ENCODE measurements at regions not wholly inside any gene's neighbourhood (a gene's known extent, or its start where the extent isn't known, plus 50 kb on each side); places are given as distances from the start of the nearest gene placed in this dataset.

- ATAC-seq (ENCODE audit: low read depth in 2 of 2), result no peak
- no peak overlapping the region for H3K4me3 ChIP-seq (ENCODE audit: low read depth, low read length)
- H3K4me1 Mint-ChIP-seq, result no peaks in the 10 kb centered on the region
- no peak overlapping the region for H3K27ac Mint-ChIP-seq
- H3K4me1 ChIP-seq (ENCODE audit: control insufficient read depth, insufficient read depth, low read length, poor library complexity, severe bottlenecking), result no peaks in the 10 kb centered on the region
- H3K4me3 Mint-ChIP-seq, result no peak overlapping the region
- peaks cover 5% of the 10 kb centered on the region for H3K27me3 Mint-ChIP-seq
- H3K27me3 ChIP-seq (ENCODE audit: control insufficient read depth, insufficient read depth, low read length), result no peaks in the 10 kb centered on the region
- H3K27ac ChIP-seq (ENCODE audit: insufficient read depth, low read length, poor library complexity, severe bottlenecking), result no peak overlapping the region
- H3K36me3 Mint-ChIP-seq, result no peaks in the 10 kb centered on the region
- H3K9me3 ChIP-seq (ENCODE audit: control insufficient read depth in 2 of 2, low read length in 2 of 2), result no peaks in the 10 kb centered on the region
- no peaks in the 10 kb centered on the region for H3K36me3 ChIP-seq (ENCODE audit: control insufficient read depth, insufficient read depth, low read length)
- peaks cover 0 to 10% (median 6%) of the 10 kb centered on the region in 7 donors for H3K9me3 Mint-ChIP-seq
- no peak for DNase-seq
These were observed 529.7 kb upstream of the ZNF608 start for GRCh38 chr5:125276096-125276495.

GRCh38 chr5:125277494-125278154 is 531.2 kb upstream of the ZNF608 start:
- Histone ChIP-seq H3K27me3 (ENCODE audit: control insufficient read depth, insufficient read depth, low read length) (no peaks in the 10 kb centered on the region), H3K36me3 (ENCODE audit: control insufficient read depth, insufficient read depth, low read length) (no peaks in the 10 kb centered on the region), H3K9me3 (ENCODE audit: control insufficient read depth in 2 of 2, low read length in 2 of 2) (no peaks in the 10 kb centered on the region), H3K27ac (ENCODE audit: insufficient read depth, low read length, poor library complexity, severe bottlenecking) (no peak overlapping the region), H3K4me1 (ENCODE audit: control insufficient read depth, insufficient read depth, low read length, poor library complexity, severe bottlenecking) (no peaks in the 10 kb centered on the region), H3K4me3 (ENCODE audit: low read depth, low read length) (no peak overlapping the region)
- ATAC-seq (ENCODE audit: low read depth in 2 of 2) (no peak), DNase-seq (no peak)
- H3K27me3 Mint-ChIP-seq, result no peaks in the 10 kb centered on the region
- H3K4me1 Mint-ChIP-seq, result no peaks in the 10 kb centered on the region
- H3K9me3 Mint-ChIP-seq, result peaks cover 0 to 10% (median 6%) of the 10 kb centered on the region in 7 donors
- no peak overlapping the region for H3K27ac Mint-ChIP-seq
- no peaks in the 10 kb centered on the region for H3K36me3 Mint-ChIP-seq
- H3K4me3 Mint-ChIP-seq, result no peak overlapping the region

- H3K9me3 Mint-ChIP-seq, result peaks cover 0 to 8% (median 2%) of the 10 kb centered on the region in 7 donors
- no peaks in the 10 kb centered on the region for H3K36me3 ChIP-seq (ENCODE audit: control insufficient read depth, insufficient read depth, low read length)
- no peaks in the 10 kb centered on the region for H3K4me1 ChIP-seq (ENCODE audit: control insufficient read depth, insufficient read depth, low read length, poor library complexity, severe bottlenecking)
- H3K4me1 Mint-ChIP-seq, result no peaks in the 10 kb centered on the region
- H3K27ac Mint-ChIP-seq, result no peak overlapping the region
- no peak for ATAC-seq (ENCODE audit: low read depth in 2 of 2)
- no peaks in the 10 kb centered on the region for H3K36me3 Mint-ChIP-seq
- no peaks in the 10 kb centered on the region for H3K27me3 Mint-ChIP-seq
- no peaks in the 10 kb centered on the region for H3K27me3 ChIP-seq (ENCODE audit: control insufficient read depth, insufficient read depth, low read length)
- H3K4me3 ChIP-seq (ENCODE audit: low read depth, low read length), result no peak overlapping the region
- DNase-seq, result no peak
- no peak overlapping the region for H3K27ac ChIP-seq (ENCODE audit: insufficient read depth, low read length, poor library complexity, severe bottlenecking)
- no peaks in the 10 kb centered on the region for H3K9me3 ChIP-seq (ENCODE audit: control insufficient read depth in 2 of 2, low read length in 2 of 2)
- no peak overlapping the region for H3K4me3 Mint-ChIP-seq
These were observed 532.3 kb upstream of the ZNF608 start for GRCh38 chr5:125278711-125279110.

- Histone ChIP-seq H3K36me3 (ENCODE audit: control insufficient read depth, insufficient read depth, low read length) (no peaks in the 10 kb centered on the region), H3K4me1 (ENCODE audit: control insufficient read depth, insufficient read depth, low read length, poor library complexity, severe bottlenecking) (no peaks in the 10 kb centered on the region), H3K9me3 (ENCODE audit: control insufficient read depth in 2 of 2, low read length in 2 of 2) (no peaks in the 10 kb centered on the region), H3K4me3 (ENCODE audit: low read depth, low read length) (no peak overlapping the region), H3K27ac (ENCODE audit: insufficient read depth, low read length, poor library complexity, severe bottlenecking) (no peak overlapping the region), H3K27me3 (ENCODE audit: control insufficient read depth, insufficient read depth, low read length) (no peaks in the 10 kb centered on the region)
- DNase-seq (no peak), ATAC-seq (ENCODE audit: low read depth in 2 of 2) (no peak)
- no peak overlapping the region for H3K27ac Mint-ChIP-seq
- peaks cover 0 to 12% (median 2%) of the 10 kb centered on the region in 7 donors for H3K9me3 Mint-ChIP-seq
- H3K27me3 Mint-ChIP-seq, result no peaks in the 10 kb centered on the region
- no peaks in the 10 kb centered on the region for H3K36me3 Mint-ChIP-seq
- H3K4me3 Mint-ChIP-seq, result no peak overlapping the region
- H3K4me1 Mint-ChIP-seq, result no peaks in the 10 kb centered on the region
These were observed 535.2 kb upstream of the ZNF608 start for GRCh38 chr5:125281667-125282066.

- no peaks in the 10 kb centered on the region for H3K27me3 ChIP-seq (ENCODE audit: control insufficient read depth, insufficient read depth, low read length)
- no peak for ATAC-seq (ENCODE audit: low read depth in 2 of 2)
- no peak overlapping the region for H3K27ac Mint-ChIP-seq
- no peaks in the 10 kb centered on the region for H3K4me1 Mint-ChIP-seq
- H3K4me3 Mint-ChIP-seq, result no peak overlapping the region
- no peaks in the 10 kb centered on the region for H3K27me3 Mint-ChIP-seq
- H3K27ac ChIP-seq (ENCODE audit: insufficient read depth, low read length, poor library complexity, severe bottlenecking), result no peak overlapping the region
- H3K36me3 ChIP-seq (ENCODE audit: control insufficient read depth, insufficient read depth, low read length), result no peaks in the 10 kb centered on the region
- H3K9me3 Mint-ChIP-seq, result peaks cover 0 to 12% (median 2%) of the 10 kb centered on the region in 7 donors
- no peak overlapping the region for H3K4me3 ChIP-seq (ENCODE audit: low read depth, low read length)
- no peaks in the 10 kb centered on the region for H3K36me3 Mint-ChIP-seq
- no peak for DNase-seq
- H3K9me3 ChIP-seq (ENCODE audit: control insufficient read depth in 2 of 2, low read length in 2 of 2), result no peaks in the 10 kb centered on the region
- no peaks in the 10 kb centered on the region for H3K4me1 ChIP-seq (ENCODE audit: control insufficient read depth, insufficient read depth, low read length, poor library complexity, severe bottlenecking)
These were observed 536.9 kb upstream of the ZNF608 start for GRCh38 chr5:125283372-125283771.

GRCh38 chr5:125286271-125286670 is 539.8 kb upstream of the ZNF608 start:
- no peaks in the 10 kb centered on the region for H3K9me3 ChIP-seq (ENCODE audit: control insufficient read depth in 2 of 2, low read length in 2 of 2)
- no peak overlapping the region for H3K27ac ChIP-seq (ENCODE audit: insufficient read depth, low read length, poor library complexity, severe bottlenecking)
- Mint-ChIP-seq H3K4me3 (no peak overlapping the region), H3K4me1 (no peaks in the 10 kb centered on the region), H3K9me3 (peaks cover 0 to 8% (median 1%) of the 10 kb centered on the region in 7 donors), H3K27ac (no peak overlapping the region), H3K27me3 (no peaks in the 10 kb centered on the region), H3K36me3 (no peaks in the 10 kb centered on the region)
- no peak for ATAC-seq (ENCODE audit: low read depth in 2 of 2)
- no peak overlapping the region for H3K4me3 ChIP-seq (ENCODE audit: low read depth, low read length)
- no peak for DNase-seq
- no peaks in the 10 kb centered on the region for H3K36me3 ChIP-seq (ENCODE audit: control insufficient read depth, insufficient read depth, low read length)
- H3K4me1 ChIP-seq (ENCODE audit: control insufficient read depth, insufficient read depth, low read length, poor library complexity, severe bottlenecking), result no peaks in the 10 kb centered on the region
- H3K27me3 ChIP-seq (ENCODE audit: control insufficient read depth, insufficient read depth, low read length), result no peaks in the 10 kb centered on the region

GRCh38 chr5:125289606-125290005 is 543.2 kb upstream of the ZNF608 start:
- no peaks in the 10 kb centered on the region for H3K9me3 ChIP-seq (ENCODE audit: control insufficient read depth in 2 of 2, low read length in 2 of 2)
- no peak for DNase-seq
- H3K4me1 ChIP-seq (ENCODE audit: control insufficient read depth, insufficient read depth, low read length, poor library complexity, severe bottlenecking), result no peaks in the 10 kb centered on the region
- Mint-ChIP-seq H3K4me3 (no peak overlapping the region), H3K4me1 (no peaks in the 10 kb centered on the region), H3K27ac (no peak overlapping the region), H3K9me3 (peaks cover 0 to 8% (median 1%) of the 10 kb centered on the region in 7 donors), H3K36me3 (no peaks in the 10 kb centered on the region), H3K27me3 (no peaks in the 10 kb centered on the region)
- no peak overlapping the region for H3K4me3 ChIP-seq (ENCODE audit: low read depth, low read length)
- H3K27me3 ChIP-seq (ENCODE audit: control insufficient read depth, insufficient read depth, low read length), result no peaks in the 10 kb centered on the region
- no peaks in the 10 kb centered on the region for H3K36me3 ChIP-seq (ENCODE audit: control insufficient read depth, insufficient read depth, low read length)
- no peak overlapping the region for H3K27ac ChIP-seq (ENCODE audit: insufficient read depth, low read length, poor library complexity, severe bottlenecking)
- ATAC-seq (ENCODE audit: low read depth in 2 of 2), result no peak

- no peaks in the 10 kb centered on the region for H3K36me3 ChIP-seq (ENCODE audit: control insufficient read depth, insufficient read depth, low read length)
- Mint-ChIP-seq H3K27me3 (no peaks in the 10 kb centered on the region), H3K27ac (no peak overlapping the region), H3K4me1 (no peaks in the 10 kb centered on the region), H3K36me3 (no peaks in the 10 kb centered on the region), H3K9me3 (peaks cover 0 to 4% (median 0%) of the 10 kb centered on the region in 7 donors), H3K4me3 (no peak overlapping the region)
- no peak overlapping the region for H3K4me3 ChIP-seq (ENCODE audit: low read depth, low read length)
- no peak overlapping the region for H3K27ac ChIP-seq (ENCODE audit: insufficient read depth, low read length, poor library complexity, severe bottlenecking)
- no peak for ATAC-seq (ENCODE audit: low read depth in 2 of 2)
- no peak for DNase-seq
- H3K27me3 ChIP-seq (ENCODE audit: control insufficient read depth, insufficient read depth, low read length), result no peaks in the 10 kb centered on the region
- H3K9me3 ChIP-seq (ENCODE audit: control insufficient read depth in 2 of 2, low read length in 2 of 2), result no peaks in the 10 kb centered on the region
- H3K4me1 ChIP-seq (ENCODE audit: control insufficient read depth, insufficient read depth, low read length, poor library complexity, severe bottlenecking), result no peaks in the 10 kb centered on the region
These were observed 544.5 kb upstream of the ZNF608 start for GRCh38 chr5:125290935-125291334.
